Nucleus accumbens (tissue), 56 donors: ENCODE measurements at regions not wholly inside any gene's neighbourhood (a gene's known extent, or its start where the extent isn't known, plus 50 kb on each side); places are given as distances from the start of the nearest gene placed in this dataset.
"Not testable (repeated sequence)": the region's sequence is repeated elsewhere in the genome, so short reads cannot be mapped to it uniquely, and the experiment has no call there.

Experiments
- DNase-seq, 56 donors: peaks; one replicate each; lab custom pipeline; 2025; lab: John Stamatoyannopoulos, UW

- DNase-seq: not testable (repeated sequence)
These were observed 158.6 kb downstream of the SPIN4 start for GRCh38 chrX:63192366-63193041.

- no peak for DNase-seq
These were observed 165.0 kb downstream of the SPIN4 start for GRCh38 chrX:63186137-63186536.

GRCh38 chrX:63179852-63180251 is 171.3 kb downstream of the SPIN4 start:
- not testable (repeated sequence) for DNase-seq

- DNase-seq: not testable (repeated sequence)
These were observed 174.6 kb downstream of the SPIN4 start for GRCh38 chrX:63176578-63176977.

- DNase-seq: not testable (repeated sequence)
These were observed 177.1 kb downstream of the SPIN4 start for GRCh38 chrX:63173841-63174718.

GRCh38 chrX:63169416-63169815 is 181.7 kb downstream of the SPIN4 start:
- DNase-seq: not testable (repeated sequence)

GRCh38 chrX:63168949-63169348 is 182.2 kb downstream of the SPIN4 start:
- DNase-seq: not testable (repeated sequence)

- not testable (repeated sequence) for DNase-seq
These were observed 184.1 kb downstream of the SPIN4 start for GRCh38 chrX:63167002-63167401.

- DNase-seq: not testable (repeated sequence)
These were observed 190.1 kb downstream of the SPIN4 start for GRCh38 chrX:63160994-63161393.

GRCh38 chrX:63160340-63160739 is 190.8 kb downstream of the SPIN4 start:
- not testable (repeated sequence) for DNase-seq

- not testable (repeated sequence) for DNase-seq
These were observed 205.6 kb downstream of the SPIN4 start for GRCh38 chrX:63145526-63145925.

GRCh38 chrX:63142588-63142987 is 208.5 kb downstream of the SPIN4 start:
- not testable (repeated sequence) for DNase-seq

GRCh38 chrX:63135859-63136258 is 215.3 kb downstream of the SPIN4 start:
- not testable (repeated sequence) for DNase-seq

- peak in 6 of 56 donors; percentile 0 to 4 (median 0) for DNase-seq
These were observed 222.6 kb downstream of the SPIN4 start for GRCh38 chrX:63128509-63128908.

GRCh38 chrX:63115196-63115595 is 235.9 kb downstream of the SPIN4 start:
- no peak for DNase-seq

- DNase-seq: peak in 2 of 56 donors; percentile 6 to 42
These were observed 249.1 kb downstream of the SPIN4 start for GRCh38 chrX:63101879-63102620.

GRCh38 chrX:63058204-63058603 is 292.9 kb downstream of the SPIN4 start:
- DNase-seq: no peak

GRCh38 chrX:63050225-63050624 is 300.9 kb downstream of the SPIN4 start:
- DNase-seq: no peak

GRCh38 chrX:63032811-63033210 is 318.3 kb downstream of the SPIN4 start:
- DNase-seq: no peak

- no peak for DNase-seq
These were observed 337.6 kb downstream of the SPIN4 start for GRCh38 chrX:63013549-63013948.

- no peak for DNase-seq
These were observed 338.6 kb downstream of the SPIN4 start for GRCh38 chrX:63012574-63012973.
